GM12872 (cell line): ENCODE measurements at regions not wholly inside any gene's neighbourhood (a gene's known extent, or its start where the extent isn't known, plus 50 kb on each side); places are given as distances from the start of the nearest gene placed in this dataset.

Experiments used
- TF ChIP-seq, protein P1 (sequence below): IDR thresholded peaks from 3 replicates; pipeline ENCODE4 v1.5.1; 2011; ENCODE audit warnings: low read depth, mild to moderate bottlenecking, low read length, moderate library complexity; ENCODE audit not compliant: insufficient read depth

- TF ChIP-seq, protein P1, sequence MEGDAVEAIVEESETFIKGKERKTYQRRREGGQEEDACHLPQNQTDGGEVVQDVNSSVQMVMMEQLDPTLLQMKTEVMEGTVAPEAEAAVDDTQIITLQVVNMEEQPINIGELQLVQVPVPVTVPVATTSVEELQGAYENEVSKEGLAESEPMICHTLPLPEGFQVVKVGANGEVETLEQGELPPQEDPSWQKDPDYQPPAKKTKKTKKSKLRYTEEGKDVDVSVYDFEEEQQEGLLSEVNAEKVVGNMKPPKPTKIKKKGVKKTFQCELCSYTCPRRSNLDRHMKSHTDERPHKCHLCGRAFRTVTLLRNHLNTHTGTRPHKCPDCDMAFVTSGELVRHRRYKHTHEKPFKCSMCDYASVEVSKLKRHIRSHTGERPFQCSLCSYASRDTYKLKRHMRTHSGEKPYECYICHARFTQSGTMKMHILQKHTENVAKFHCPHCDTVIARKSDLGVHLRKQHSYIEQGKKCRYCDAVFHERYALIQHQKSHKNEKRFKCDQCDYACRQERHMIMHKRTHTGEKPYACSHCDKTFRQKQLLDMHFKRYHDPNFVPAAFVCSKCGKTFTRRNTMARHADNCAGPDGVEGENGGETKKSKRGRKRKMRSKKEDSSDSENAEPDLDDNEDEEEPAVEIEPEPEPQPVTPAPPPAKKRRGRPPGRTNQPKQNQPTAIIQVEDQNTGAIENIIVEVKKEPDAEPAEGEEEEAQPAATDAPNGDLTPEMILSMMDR, result no peak
Observed at GRCh38 chr6:112488238-112488637, 141.1 kb downstream of the RFPL4B start.

- TF ChIP-seq, protein P1, result no peak
Observed at GRCh38 chr6:112501705-112502104, 154.6 kb downstream of the RFPL4B start.

DNA sequence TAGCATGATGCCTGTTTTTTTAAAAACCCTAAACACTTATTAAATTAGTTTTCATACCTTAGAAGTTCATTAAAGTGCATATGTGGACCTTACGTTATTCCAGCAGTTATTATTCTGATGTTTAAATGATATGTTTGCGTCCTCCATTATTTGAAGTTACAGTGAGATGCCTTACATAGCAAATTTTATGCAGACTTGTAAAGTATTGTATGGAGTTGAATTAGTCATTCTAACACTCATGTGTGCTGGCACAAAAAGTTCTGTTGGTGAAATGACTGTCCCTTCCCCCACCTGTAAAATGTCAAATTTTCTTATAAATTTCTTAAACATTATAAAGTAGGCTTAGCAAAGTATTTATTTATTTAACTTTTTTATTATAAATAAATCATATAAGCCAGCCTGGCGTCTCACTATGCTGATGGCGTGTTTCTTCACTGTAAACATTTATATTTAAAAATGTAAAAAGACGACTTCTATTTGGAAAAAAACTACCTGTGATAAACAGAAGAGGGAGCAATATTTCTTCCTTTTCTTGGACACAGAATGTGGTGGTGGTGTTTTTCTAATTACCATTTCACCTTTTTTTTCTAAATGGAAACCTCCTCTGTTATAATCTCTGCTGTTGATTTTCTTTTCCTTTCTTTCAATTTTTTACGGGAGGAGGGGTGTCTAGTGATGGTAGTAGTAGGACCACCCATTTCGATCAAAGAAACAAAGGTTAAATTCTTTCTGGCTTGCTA is 155.4 kb downstream of the RFPL4B start:
- TF ChIP-seq, protein P1, result no peak

DNA sequence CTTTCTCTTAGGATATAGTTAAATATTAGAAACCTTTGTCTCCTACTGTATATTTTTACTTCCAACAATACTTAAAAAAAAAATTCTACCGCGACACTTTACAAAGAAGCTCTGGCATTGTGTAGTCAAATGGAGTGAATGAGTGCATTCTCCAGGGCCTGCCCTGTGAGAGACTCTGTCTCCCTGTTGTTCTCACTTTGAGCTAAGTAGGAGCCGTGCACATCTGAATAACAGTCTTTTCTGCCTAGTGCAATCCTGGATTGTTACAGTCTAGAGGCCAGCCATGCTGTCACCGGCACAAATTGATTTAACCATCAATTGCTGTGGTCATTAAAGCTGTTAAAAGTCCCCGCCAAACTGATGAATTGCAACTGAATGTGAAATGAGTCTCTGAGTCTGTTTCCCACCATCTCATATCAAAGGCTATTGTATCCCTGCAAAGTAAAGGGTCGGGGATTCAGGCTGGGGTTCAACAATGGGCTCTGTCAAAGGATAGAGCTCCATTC is 156.0 kb downstream of the RFPL4B start:
- TF ChIP-seq, protein P1, result no peak

GRCh38 chr6:112504621-112505020 is 157.5 kb downstream of the RFPL4B start:
- TF ChIP-seq, protein P1, result no peak

DNA sequence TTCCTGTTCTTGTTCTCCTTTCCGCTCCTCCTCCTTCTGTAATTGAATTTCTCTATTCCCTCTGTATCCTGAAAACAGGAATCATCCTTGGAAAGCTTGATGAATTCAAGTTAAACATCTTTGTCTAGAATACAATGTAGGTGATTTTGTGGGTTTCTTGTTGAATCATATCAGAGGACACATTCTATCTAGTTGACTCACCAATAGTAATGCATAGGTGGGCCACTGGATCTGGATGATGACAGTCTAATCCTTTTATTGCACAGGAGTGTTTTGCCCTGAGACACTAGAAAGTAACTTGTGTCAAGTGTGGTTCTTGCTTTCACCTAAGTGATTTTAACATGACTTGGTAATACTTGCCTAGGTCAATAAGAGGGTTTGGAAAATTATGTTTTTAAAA is 164.3 kb downstream of the RFPL4B start:
- TF ChIP-seq, protein P1, result no peak

GRCh38 chr6:112513175-112513574 is 166.0 kb downstream of the RFPL4B start:
- TF ChIP-seq, protein P1, result no peak
